ELR (cell line): ENCODE measurements at regions not wholly inside any gene's neighbourhood (a gene's known extent, or its start where the extent isn't known, plus 50 kb on each side); places are given as distances from the start of the nearest gene placed in this dataset.
"Not testable (repeated sequence)": the region's sequence is repeated elsewhere in the genome, so short reads cannot be mapped to it uniquely, and the experiment has no call there.

Experiments used
- DNase-seq: peaks from one replicate; pipeline ENCODE4 v3.0.0-alpha.2; 2015; ENCODE audit warnings: low read depth

- not testable (repeated sequence) for DNase-seq
Measured at GRCh38 chr16:21535201-21535600, 64.2 kb upstream of the METTL9 start.

DNA sequence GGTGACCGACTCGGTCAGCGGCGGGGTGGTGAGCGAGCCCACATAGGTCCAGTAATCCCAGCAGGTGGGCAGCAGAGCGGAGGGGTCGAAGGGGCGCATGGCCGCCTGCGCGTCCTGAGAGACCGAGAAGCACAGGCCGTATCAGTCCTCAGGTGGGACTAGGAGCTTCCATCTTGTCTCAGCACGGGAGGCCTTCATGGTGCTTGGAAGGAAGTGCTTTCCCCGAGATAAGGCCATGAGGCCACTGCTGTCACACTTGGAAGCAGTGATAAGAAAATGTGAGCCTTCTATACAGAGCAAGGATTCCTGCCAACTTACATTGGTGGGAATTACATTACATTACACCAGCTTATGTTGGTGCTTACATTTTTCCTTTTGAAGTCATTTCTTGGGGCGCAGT, 62.6 kb upstream of the METTL9 start:
- not testable (repeated sequence) for DNase-seq

DNA sequence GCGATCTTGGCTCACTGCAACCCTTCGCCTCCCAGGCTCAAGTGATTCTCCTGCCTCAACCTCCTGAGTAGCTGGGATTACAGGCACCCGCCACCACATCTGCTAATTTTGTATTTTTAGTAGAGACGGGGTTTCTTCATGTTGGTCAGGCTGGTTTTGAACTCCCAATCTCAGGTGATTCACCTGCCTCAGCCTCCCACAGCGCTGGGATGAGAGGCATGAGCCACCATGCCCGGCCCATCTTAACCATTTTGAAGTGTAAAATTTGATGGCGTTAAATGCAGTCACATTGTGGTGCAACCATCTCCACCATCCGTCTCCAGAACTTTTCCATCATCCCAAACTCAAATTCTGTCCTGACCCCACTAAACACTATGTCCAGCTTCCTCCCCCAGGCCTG, 61.8 kb upstream of the METTL9 start:
- DNase-seq: not testable (repeated sequence)

GRCh38 chr16:21539107-21539618, 60.2 kb upstream of the METTL9 start:
- DNase-seq: not testable (repeated sequence)

- not testable (repeated sequence) for DNase-seq
Measured at GRCh38 chr16:21540770-21541433, 58.5 kb upstream of the METTL9 start.

GRCh38 chr16:21541611-21542051, 57.7 kb upstream of the METTL9 start:
- DNase-seq: not testable (repeated sequence)

DNA sequence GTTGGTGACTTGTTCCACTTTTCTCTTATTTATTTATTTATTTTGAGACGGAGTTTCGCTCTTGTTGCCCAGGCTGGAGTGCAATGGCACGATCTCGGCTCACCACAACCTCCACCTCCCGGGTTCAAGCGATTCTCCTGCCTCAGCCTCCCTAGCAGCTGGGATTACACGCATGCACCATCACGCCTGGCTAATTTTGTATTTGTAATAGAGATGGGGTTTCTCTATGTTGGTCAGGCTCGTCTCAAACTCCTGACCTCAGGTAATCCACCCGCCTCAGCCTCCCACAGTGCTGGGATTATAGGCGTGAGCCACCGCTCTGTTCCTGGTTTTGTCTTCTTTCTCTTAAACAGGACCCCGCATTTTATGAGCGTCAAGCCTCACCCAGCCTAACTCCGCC, 57.3 kb upstream of the METTL9 start:
- DNase-seq: not testable (repeated sequence)

GRCh38 chr16:21542491-21543124, 56.8 kb upstream of the METTL9 start:
- DNase-seq: not testable (repeated sequence)

- not testable (repeated sequence) for DNase-seq
Measured at GRCh38 chr16:21543151-21543836, 56.1 kb upstream of the METTL9 start.

GRCh38 chr16:21545664-21546326, 53.6 kb upstream of the METTL9 start:
- DNase-seq: not testable (repeated sequence)

DNA sequence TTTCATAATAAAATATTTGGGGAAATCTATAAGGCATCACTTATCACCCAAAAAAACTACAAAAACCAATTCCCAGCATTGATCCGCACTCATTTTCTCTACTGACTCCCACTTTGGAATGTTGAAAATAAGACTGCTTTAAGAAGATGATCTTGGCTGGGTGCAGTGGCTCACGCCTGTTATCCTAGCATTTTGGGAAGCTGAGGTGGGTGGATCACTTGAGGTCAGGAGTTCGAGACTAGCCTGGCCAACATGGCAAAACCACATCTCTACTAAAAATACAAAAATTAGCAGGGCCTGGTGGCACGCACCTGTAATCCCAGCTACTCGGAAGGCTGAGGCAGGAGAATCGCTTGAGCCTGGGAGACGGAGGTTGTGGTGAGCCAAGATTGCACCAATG, 50.0 kb upstream of the METTL9 start:
- not testable (repeated sequence) for DNase-seq
